Activated CD4-positive, alpha-beta T cell treated with anti-CD3 and anti-CD28 coated beads, Interleukin-2, amount 10 ng/mL, durations not matched to agents 24 days and 14 days (primary cell): ENCODE measurements at regions not wholly inside any gene's neighbourhood (a gene's known extent, or its start where the extent isn't known, plus 50 kb on each side); places are given as distances from the start of the nearest gene placed in this dataset.
"Not testable (repeated sequence)": the region's sequence is repeated elsewhere in the genome, so short reads cannot be mapped to it uniquely, and the experiment has no call there.

Experiments used
- DNase-seq: peaks from one replicate; pipeline ENCODE4 v3.0.0; 2022
- H3K27ac Mint-ChIP-seq: one replicate; pipeline ENCODE4 v1.8.0; 2022; ENCODE audit warnings: mild to moderate bottlenecking, mixed read lengths
- H3K27me3 Mint-ChIP-seq: one replicate; pipeline ENCODE4 v1.8.0; 2022; ENCODE audit warnings: mixed read lengths
- H3K36me3 Mint-ChIP-seq: one replicate; pipeline ENCODE4 v1.8.0; 2022; ENCODE audit warnings: low read depth, mild to moderate bottlenecking, mixed read lengths
- H3K4me1 Mint-ChIP-seq: one replicate; pipeline ENCODE4 v1.8.0; 2021; ENCODE audit warnings: mixed read lengths
- H3K4me3 Mint-ChIP-seq: one replicate; pipeline ENCODE4 v1.8.0; 2022; ENCODE audit warnings: mild to moderate bottlenecking, moderate library complexity, mixed read lengths
- H3K9me3 Mint-ChIP-seq: one replicate; pipeline ENCODE4 v1.8.0; 2021; ENCODE audit warnings: mixed read lengths
- intact Hi-C: fragments of 100-400 bp; cut with micrococcal nuclease; formaldehyde crosslinking; loops from one replicate; pipeline ENCODE4 v1.15.1; 2023

DNA sequence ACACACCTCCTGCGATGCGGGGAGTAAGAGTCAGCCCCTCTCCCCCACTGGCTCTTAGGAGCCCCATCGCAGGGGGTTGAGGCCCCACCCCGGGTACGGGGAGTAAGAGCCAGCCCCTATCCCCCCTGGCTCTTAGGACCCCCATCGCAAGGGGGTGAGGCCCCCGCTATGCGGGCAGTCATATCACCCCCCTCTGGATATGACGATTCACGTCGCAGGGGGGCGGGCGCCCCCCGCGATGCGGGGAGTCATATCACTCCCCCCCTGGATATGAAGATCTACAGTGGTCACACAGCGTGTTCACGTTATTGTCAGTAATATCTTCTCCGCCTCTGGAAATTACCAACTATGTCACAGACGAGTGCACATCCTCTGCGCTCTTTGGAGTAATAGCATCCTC is 61.1 kb downstream of the DEFB131A start:
- H3K27ac Mint-ChIP-seq, H3K4me1 Mint-ChIP-seq, intact Hi-C loops: not testable (repeated sequence)

DNA sequence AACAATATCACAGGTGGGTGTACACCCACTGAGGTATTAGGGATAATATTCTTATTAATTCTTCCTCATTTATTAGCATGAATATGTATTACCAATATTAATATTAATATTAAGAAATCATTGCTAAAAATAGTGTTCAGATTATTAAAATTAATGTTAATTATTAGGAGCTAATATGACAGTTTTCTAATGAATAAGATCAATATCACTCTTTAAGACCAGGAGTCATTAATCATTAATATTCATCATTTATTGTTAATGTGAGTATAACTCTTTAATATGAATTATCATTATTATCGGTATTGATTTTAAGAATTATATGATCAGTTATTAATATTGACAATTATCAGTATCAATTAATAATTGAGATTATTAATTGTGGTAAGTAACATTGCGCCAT is 62.5 kb downstream of the DEFB131A start:
- H3K9me3 Mint-ChIP-seq, H3K27me3 Mint-ChIP-seq, H3K4me1 Mint-ChIP-seq, H3K36me3 Mint-ChIP-seq, H3K27ac Mint-ChIP-seq, H3K4me3 Mint-ChIP-seq, intact Hi-C loops, DNase-seq: not testable (repeated sequence)

More for the DNA sequence above, 61.1 kb downstream of the DEFB131A start:
- not testable (repeated sequence) for DNase-seq, H3K27me3 Mint-ChIP-seq, H3K36me3 Mint-ChIP-seq, H3K4me3 Mint-ChIP-seq, H3K9me3 Mint-ChIP-seq

DNA sequence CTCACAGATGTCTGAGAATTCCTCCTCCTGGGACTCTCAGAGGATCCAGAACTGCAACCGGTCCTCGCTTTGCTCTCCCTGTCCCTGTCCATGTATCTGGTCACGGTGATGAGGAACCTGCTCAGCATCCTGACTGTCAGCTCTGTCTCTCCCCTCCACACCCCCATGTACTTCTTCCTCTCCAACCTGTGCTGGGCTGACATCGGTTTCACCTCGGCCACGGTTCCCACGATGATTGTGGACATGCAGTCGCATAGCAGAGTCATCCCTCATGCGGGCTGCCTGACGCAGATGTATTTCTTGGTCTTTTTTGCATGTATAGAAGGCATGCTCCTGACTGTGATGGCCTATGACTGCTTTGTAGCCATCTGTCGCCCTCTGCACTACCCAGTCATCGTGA is 68.7 kb downstream of the DEFB131A start:
- H3K9me3 Mint-ChIP-seq, DNase-seq, H3K27ac Mint-ChIP-seq, H3K4me3 Mint-ChIP-seq, intact Hi-C loops, H3K27me3 Mint-ChIP-seq, H3K4me1 Mint-ChIP-seq, H3K36me3 Mint-ChIP-seq: not testable (repeated sequence)

DNA sequence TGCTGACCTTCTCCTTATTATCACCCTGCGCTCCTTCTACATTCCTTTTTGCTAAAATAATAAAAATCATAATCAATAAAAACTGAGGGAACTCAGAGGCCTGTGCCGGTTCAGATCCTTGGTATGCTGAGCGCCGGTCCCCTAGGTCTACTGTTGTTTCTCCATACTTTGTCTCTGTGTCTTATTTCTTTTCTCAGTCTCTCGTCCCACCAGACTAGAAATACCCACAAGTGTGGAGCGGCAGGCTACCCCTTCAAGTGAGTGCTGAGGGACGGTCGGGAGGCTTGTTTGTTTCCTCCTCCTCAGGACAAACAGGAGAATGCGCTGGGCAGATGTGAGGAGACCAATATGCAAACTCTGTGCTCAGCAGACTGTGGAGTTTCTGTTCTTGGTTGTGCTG is 75.4 kb downstream of the DEFB131A start:
- H3K4me3 Mint-ChIP-seq, H3K27ac Mint-ChIP-seq, intact Hi-C loops, H3K36me3 Mint-ChIP-seq, H3K9me3 Mint-ChIP-seq, H3K27me3 Mint-ChIP-seq, DNase-seq, H3K4me1 Mint-ChIP-seq: not testable (repeated sequence)

DNA sequence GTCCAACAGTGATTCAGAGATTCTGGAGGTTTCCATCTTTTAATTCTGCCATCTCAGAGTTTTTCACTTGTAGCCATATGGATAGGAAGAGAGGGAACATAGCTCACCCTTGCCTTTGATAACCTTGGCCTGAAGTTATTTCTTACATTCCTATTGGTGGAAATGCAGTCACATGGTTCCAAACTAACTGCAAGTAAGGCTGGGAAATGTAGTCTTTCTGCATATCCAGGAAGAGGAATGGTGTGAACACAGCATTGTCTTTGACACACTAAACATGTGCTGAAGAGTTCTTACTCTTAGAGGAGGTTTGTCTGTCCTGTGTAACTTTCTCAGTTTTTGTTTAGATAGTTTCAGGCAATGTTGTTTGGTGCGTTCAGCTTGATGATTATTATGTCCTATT is 78.7 kb downstream of the DEFB131A start:
- H3K4me1 Mint-ChIP-seq, DNase-seq, H3K9me3 Mint-ChIP-seq, H3K27me3 Mint-ChIP-seq, H3K4me3 Mint-ChIP-seq, intact Hi-C loops, H3K27ac Mint-ChIP-seq, H3K36me3 Mint-ChIP-seq: not testable (repeated sequence)

DNA sequence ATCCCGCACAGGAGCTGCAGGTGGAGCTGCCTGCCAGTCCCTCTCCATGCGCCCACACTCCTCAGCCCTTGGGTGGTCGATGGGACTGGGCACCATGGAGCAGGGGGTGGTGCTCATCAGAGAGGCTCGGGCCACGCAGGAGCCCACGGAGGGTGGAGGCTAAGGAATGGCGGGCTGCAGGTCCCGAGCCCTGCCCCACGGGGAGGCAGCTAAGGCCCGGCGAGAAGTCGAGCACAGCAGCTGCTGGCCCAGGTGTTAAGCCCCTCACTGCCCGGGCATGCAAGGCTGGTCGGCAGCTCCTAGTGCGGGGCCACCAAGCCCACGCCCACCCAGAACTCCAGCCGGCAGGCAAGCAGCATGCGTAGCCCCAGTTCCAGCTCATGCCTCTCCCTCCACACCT is 80.2 kb downstream of the DEFB131A start:
- H3K4me1 Mint-ChIP-seq, DNase-seq, H3K36me3 Mint-ChIP-seq, H3K4me3 Mint-ChIP-seq, H3K27me3 Mint-ChIP-seq, H3K9me3 Mint-ChIP-seq, intact Hi-C loops, H3K27ac Mint-ChIP-seq: not testable (repeated sequence)

DNA sequence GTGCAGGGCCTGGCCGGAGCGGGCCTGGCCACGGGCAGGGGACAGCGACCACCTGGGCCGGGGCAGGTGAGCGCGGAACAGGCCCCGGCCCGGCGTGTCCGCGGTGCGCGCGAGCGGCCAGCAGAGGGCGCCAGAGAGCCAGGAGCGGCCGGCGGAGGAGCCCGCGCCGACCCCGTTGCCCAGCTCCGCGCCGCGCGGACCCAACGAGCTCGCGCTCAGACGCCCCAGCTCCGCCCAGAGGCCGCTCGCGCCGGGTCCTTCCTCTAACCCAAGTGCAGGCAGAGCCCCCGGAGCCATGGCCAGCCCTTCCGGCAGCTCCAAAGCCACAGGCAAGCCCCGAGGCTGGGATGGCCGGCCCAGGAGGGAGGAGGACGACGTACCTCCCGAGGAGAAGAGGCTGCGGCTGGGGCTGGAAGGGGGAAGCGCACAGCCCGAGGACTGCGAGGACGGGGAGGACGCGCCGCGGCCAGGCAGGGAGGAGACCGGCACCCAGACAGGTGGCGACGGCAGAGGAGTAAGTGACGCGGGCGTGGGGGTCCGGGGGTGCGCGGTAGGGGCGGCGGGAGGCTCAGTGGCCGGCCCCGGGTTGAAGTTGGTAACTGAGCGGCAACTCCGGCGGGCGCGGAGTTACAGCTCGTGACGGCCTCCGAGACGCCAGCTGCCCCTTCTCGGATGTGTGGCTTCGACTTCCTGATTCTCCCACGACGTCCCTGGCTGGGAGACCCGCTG is 88.1 kb downstream of the DEFB131A start:
- Mint-ChIP-seq H3K27me3 (peaks cover 35% of the 10 kb centered on the region), H3K4me3 (peak overlapping the region; percentile 70)
- DNase-seq = peak; percentile 91
- not testable (repeated sequence) for H3K27ac Mint-ChIP-seq, H3K36me3 Mint-ChIP-seq, H3K9me3 Mint-ChIP-seq, H3K4me1 Mint-ChIP-seq
- intact Hi-C loops = loop anchor here (1.0 kb wide), 1 partner anchor 127 kb away; no protein-coding TSS in a partner anchor

DNA sequence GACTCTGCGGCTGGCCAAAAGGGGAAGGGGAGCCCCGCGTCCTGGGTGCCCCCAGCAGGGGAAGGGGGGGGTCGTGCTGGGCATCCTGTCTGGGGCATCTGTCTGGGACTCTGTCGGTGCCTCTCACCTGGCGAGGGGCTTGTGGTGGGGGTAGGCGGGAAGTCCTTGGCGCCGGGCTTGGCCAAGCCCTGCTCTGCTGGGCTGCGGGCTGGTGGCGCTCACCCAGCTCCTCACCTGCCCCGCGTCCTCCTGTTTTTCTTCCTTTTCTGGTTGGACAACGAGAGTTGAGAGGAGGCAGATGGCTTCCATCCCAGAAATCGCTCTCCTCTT is 88.6 kb downstream of the DEFB131A start:
- H3K9me3 Mint-ChIP-seq, H3K27ac Mint-ChIP-seq, DNase-seq, H3K36me3 Mint-ChIP-seq, H3K4me1 Mint-ChIP-seq: not testable (repeated sequence)
- H3K27me3 Mint-ChIP-seq = peaks cover 35% of the 10 kb centered on the region
- intact Hi-C loops = loop anchor here (1.0 kb wide), 1 partner anchor 126 kb away; no protein-coding TSS in a partner anchor
- peak overlapping the region; percentile 70 for H3K4me3 Mint-ChIP-seq

DNA sequence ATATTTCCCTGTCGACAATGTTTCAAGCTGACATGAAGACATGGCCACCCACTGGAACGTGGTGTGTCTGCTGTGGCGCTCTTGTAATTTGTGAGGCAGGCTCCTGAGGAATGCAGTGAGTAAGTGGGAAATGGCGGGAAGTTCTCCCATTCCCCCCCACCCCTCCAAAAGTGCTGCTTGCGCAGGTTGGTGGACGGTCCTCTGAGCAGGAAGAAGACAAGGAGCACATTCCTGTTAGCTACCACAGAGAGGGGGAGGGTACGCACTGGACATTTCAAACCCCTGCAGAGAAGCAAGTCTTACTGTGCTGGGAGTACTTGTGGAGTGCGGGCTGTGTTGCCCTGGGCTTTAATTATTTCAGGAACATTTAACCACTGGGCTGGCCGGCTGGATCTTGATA is 92.9 kb downstream of the DEFB131A start:
- H3K9me3 Mint-ChIP-seq, H3K27ac Mint-ChIP-seq, H3K4me1 Mint-ChIP-seq, intact Hi-C loops, H3K4me3 Mint-ChIP-seq, DNase-seq, H3K36me3 Mint-ChIP-seq: not testable (repeated sequence)
- H3K27me3 Mint-ChIP-seq = peaks cover 14% of the 10 kb centered on the region

DNA sequence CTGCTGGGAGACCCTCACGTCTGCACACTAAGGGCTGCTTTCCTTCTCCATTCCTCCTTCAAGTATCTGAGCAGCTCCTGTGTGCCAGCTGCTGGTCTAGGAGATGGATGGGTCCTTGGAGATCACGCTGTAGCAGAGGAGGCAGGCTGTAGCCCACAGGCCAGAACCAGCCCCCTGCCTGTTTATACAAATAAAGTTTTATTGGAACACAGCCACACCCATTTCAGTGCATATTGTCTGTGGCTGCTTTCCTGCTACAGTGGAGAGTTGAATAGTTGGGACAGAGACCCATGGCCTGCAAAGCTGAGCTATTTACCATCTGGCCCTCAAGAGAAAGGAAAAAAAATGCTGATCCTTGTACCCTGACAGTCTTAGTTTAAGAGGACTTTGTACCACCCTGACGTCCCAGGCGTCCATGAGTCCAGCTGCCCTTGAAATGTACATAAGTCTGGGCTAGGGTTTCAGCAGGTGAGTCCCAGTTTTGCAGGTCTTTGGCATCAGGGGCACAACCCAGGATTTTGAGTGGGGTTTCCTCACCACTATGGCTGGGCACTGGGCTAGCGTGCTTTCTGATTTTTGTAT is 95.8 kb downstream of the DEFB131A start:
- H3K27ac Mint-ChIP-seq, DNase-seq, H3K9me3 Mint-ChIP-seq, H3K36me3 Mint-ChIP-seq, H3K4me1 Mint-ChIP-seq, intact Hi-C loops, H3K27me3 Mint-ChIP-seq, H3K4me3 Mint-ChIP-seq: not testable (repeated sequence)

DNA sequence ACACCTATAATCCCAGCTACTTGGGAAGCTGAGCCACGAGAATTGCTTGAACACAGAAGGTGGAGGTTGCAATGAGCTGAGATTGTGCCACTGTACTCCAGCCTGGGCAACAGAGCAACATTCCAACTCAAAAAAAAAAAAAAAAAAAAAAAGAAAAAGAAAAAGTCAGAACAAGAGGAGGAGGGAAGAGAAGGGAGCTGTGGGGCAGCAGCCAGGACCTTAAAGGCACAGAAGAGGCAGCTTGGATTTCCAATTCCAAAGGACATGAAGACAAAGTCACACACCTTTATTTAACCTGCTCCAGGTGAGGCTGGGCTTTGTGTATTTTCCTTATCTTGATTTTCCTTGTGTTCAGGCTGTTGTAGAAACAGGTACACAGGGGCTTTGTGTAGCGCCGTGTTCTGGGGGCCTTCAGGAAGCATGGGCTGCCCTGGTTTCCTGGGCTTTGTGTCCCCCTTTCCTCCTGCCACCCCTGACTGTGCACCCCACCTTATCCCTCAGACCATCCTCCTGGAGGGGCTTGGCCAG is 97.2 kb downstream of the DEFB131A start:
- intact Hi-C loops, H3K9me3 Mint-ChIP-seq, H3K36me3 Mint-ChIP-seq, H3K27ac Mint-ChIP-seq, H3K27me3 Mint-ChIP-seq, DNase-seq, H3K4me3 Mint-ChIP-seq, H3K4me1 Mint-ChIP-seq: not testable (repeated sequence)

DNA sequence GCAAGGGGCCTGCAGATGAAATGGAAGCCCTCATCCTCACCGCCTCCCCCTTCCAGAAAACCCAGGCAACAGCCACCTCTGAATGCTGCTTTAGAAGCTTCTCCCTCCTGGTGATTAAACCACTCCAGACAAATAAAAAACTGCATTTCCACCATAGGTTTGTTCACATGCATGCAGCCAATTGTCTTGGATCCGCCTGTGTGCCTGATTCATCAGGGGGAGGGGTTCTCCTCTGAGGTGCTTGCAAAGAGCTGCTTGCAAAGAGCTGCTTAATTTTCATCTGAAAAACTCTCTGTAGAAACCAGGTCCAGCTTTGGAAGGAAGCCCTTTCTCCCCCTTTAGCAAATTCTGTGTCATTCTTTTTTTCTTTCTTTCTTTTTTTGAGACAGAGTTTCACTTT is 100.6 kb downstream of the DEFB131A start:
- H3K9me3 Mint-ChIP-seq, H3K36me3 Mint-ChIP-seq, H3K27ac Mint-ChIP-seq, DNase-seq, intact Hi-C loops, H3K4me1 Mint-ChIP-seq, H3K4me3 Mint-ChIP-seq, H3K27me3 Mint-ChIP-seq: not testable (repeated sequence)

DNA sequence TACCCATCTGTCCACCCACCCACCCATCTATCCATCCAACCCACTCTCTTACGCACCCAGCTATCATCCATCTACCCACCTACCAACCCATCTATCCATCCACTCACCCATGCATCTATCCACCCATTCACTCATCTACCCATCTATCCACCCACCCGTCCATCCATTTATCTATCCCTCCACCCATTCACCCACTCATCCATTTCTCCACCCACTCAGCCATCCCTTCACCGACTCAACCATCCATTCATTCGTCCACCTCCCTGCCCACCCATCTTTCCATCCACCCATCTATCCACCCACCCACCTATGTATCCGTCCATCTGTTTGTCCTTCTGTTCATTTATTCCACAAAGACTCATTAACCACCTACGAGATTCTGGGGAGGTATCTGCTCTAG is 103.3 kb downstream of the DEFB131A start:
- H3K9me3 Mint-ChIP-seq, intact Hi-C loops, H3K36me3 Mint-ChIP-seq, H3K27me3 Mint-ChIP-seq, DNase-seq, H3K4me1 Mint-ChIP-seq, H3K4me3 Mint-ChIP-seq: not testable (repeated sequence)
- peak overlapping the region; percentile 17 for H3K27ac Mint-ChIP-seq

DNA sequence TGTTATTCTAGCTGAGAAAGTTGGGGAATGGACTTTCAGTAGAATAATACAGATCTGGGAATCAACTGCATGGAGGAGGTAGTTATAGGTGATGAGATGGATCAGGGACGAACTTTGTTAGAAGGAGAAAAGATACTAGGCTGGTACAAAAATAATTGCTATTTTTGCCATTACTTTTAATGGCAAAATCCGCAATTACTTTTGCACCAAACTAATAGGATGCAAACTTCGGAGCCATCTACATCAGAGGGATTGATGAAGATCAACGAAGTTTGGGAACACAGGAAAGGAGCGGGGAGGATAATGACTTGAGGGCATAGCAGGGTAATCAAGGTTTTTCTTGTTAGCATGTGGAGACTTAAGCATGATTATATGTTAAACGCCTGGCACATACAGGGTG is 111.9 kb downstream of the DEFB131A start:
- intact Hi-C loops, H3K27ac Mint-ChIP-seq, H3K27me3 Mint-ChIP-seq, H3K4me3 Mint-ChIP-seq, H3K9me3 Mint-ChIP-seq, DNase-seq, H3K36me3 Mint-ChIP-seq, H3K4me1 Mint-ChIP-seq: not testable (repeated sequence)

DNA sequence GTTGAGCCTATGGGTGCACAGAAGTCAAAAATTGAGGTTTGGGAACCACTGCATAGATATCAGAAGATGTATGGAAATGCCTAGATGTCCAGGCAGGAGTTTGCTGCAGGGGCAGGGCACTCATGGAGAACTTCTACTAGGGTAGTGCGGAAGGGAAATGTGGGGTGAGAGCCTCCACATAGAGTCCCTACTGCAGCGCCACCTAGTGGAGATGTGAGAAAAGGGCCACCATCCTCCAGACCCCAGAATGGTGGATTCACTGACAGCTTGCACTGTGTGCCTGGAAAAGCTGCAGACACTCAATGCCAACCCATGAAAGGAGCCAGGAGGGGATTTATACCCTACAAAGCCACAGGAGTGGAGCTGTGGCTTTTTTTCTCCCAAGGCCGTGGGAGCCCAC is 133.7 kb downstream of the DEFB131A start:
- peaks cover 15% of the 10 kb centered on the region for H3K9me3 Mint-ChIP-seq
- H3K4me3 Mint-ChIP-seq, intact Hi-C loops, H3K4me1 Mint-ChIP-seq, H3K36me3 Mint-ChIP-seq, H3K27me3 Mint-ChIP-seq, H3K27ac Mint-ChIP-seq: not testable (repeated sequence)
- peak; percentile 57 for DNase-seq
